Activated CD8-positive, alpha-beta memory T cell treated with anti-CD3 and anti-CD28 coated beads for 24 hours (primary cell): ENCODE measurements at regions not wholly inside any gene's neighbourhood (a gene's known extent, or its start where the extent isn't known, plus 50 kb on each side); places are given as distances from the start of the nearest gene placed in this dataset.
A peak's percentile ranks its signal among the peaks of the same experiment; 100 is the strongest.
"Not testable (repeated sequence)": the region's sequence is repeated elsewhere in the genome, so short reads cannot be mapped to it uniquely, and the experiment has no call there.

Source experiments
- DNase-seq: peaks from one replicate; pipeline ENCODE4 v3.0.0-alpha.2; 2020

DNA sequence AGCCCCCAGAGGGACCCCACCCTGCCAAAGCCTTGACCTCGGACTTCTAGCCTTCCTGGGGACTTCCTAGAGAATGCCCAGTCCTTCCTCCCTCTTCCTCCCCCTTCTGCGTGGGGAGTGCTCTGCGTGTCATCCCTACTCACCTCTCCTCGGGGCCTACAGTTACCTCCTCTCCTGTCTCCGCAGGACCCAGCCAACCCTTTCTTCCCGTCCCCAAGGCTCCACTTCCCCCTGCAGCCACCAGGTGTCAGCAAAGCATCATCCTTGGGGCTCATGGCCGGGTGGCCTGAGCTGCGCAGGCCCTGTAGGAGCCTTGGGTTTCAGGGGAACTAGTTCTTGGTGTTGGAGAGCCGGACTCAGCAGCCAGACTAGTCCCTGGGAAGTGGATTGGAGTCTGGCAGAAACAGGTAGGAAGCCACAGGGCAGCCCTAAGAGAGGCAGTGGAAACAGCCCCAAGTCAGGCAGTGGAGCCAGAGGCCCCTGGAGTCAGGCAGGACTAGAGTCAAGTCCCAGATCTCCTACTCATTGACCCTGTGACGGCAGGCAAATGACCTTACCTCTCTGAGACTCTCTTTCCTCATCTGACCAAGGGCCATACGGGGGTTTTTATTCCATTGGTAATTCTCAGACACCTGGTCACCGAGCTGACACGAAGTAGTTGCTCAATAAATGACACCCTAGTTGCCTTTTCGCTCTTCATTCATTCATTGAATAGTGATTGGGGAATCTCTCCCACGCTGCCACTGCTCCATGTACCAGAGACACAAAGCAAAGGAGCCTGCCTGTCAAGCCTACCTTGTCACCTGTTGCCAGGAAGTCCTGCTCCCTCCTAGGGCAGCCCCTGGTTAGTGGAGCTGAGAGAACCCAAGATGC lies 101.8 kb upstream of the GRK3 start:
- DNase-seq = peak; percentile 93

DNA sequence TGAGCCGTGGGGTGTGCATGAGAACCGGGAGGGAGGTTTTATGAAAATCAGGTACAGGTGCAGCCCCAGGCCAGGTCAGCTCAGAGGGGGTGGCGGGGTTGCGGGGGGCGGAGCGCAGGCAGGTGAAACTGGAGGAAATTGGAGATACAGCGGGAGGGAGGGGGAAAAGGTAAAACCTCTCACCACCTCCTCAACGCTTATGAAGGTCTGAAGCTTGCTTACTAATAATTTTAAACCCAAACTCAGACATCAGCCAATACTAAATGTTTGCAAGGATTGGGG lies 101.2 kb upstream of the GRK3 start:
- DNase-seq = not testable (repeated sequence)

DNA sequence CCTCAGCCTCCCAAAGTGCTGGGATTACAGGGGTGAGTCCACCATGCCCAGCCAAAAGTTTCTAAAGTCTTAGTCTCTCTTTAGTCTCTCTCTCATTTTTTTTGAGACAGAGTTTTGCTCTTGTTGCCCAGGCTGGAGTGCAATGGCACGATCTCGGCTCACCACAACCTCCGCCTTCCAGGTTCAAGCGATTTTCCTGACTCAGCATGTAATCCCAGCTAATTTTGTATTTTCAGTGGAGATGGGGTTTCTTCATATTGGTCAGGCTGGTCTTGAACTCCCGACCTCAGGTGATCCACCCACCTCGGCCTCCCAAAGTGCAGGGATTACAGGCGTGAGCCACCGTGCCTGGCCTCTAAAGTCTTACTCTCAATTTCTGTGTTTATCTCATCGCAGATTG lies 100.1 kb upstream of the GRK3 start:
- not testable (repeated sequence) for DNase-seq

DNA sequence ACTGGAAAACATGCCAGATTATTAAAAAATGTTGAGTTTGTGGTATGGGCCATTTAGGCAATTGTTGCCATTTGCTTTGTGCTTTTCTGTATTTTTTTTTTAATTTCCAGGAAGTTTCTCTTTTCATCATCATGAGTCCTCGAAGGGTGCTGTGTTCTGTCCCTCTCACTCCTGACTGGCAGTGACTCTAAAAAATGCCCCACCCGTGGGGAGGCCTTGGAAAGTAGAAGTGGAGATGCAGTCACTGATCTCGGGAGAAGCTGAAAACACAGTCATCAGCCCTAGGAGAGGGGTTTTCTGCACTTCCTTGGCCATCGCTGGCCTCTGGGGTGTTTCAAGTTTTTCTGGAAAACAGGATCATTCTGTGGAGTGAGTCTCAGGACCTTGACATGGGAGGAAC lies 98.5 kb upstream of the GRK3 start:
- DNase-seq = no peak

- no peak for DNase-seq
Observed at GRCh38 chr22:25472382-25472781, 92.1 kb upstream of the GRK3 start.

DNA sequence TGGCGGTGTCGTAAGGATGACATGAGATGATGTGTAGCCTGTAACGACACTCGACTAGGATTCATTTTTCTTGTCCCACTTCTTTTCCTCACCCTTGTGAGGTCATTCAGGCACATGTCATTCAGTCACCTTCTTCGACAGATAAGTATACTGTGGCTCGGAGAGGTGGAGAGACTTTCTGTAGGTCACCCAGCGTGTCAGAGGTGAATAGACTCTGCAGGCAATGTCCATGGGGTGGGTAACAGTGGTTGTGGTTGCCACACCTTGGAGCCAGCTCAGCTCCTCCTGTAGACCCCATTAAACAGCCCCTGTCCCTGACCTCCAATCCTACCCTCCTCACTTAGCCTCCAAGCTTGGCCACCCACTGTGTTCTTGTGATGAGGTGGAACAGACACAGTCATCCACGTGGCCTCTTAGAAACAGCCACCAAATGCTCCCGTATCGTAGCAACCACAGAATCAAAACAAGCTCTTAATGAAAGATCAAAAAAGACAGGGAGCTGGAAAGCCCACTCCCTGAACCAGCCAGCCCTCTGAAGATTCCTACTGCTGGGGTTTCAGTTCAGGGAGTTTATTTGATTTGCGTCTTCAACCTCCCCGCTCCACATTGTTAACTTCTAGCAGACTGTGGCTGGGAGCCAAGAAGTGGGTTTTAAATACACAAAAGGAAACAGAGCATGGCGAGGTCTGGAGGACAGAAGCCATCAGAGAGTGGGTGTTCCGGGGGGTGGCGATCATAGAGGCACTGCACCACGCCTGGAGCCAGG lies 89.0 kb upstream of the GRK3 start:
- DNase-seq = no peak

DNA sequence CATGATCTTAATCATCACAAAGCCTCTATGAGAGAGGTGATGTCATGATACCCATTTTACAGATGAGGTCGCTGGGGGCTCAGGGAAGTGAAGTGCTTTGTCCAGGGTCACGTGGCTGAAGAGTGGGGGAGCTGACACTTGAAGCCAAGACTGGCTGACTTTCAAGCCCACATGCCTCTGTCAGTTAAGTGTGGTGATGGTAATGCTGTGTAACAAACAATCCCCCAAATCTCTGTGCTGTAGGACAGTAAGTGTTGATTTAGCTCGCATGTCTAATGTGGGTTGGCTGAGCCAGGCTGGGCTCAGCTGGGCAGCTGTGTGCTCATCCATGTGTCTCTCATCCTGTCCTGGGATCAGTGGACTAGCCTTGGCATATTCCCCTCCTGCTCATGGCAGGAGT lies 87.1 kb upstream of the GRK3 start:
- no peak for DNase-seq

GRCh38 chr22:25478111-25478510 lies 86.4 kb upstream of the GRK3 start:
- no peak for DNase-seq

GRCh38 chr22:25478528-25478927 lies 85.9 kb upstream of the GRK3 start:
- no peak for DNase-seq

DNA sequence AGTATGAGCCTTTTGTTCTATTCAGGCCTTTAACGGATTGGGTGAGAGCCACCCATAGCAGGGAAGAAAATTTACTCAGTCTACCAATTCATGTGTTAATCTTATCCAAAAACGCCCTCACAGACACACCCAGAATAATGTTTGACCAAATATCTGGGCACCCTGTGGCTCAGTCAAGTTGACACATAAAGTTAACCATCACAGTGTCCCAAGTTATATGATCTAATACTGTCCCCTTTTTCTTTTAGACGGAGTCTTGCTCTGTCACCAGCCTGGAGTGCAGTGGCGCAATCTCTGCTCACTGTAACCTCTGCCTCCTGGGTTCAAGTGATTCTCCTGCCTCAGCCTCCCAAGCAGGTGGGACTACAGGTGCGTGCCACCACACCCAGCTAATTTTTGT lies 83.6 kb upstream of the GRK3 start:
- DNase-seq = not testable (repeated sequence)

- DNase-seq = no peak
Observed at GRCh38 chr22:25482091-25482760, 82.2 kb upstream of the GRK3 start.

GRCh38 chr22:25482868-25483639 lies 81.4 kb upstream of the GRK3 start:
- no peak for DNase-seq

DNA sequence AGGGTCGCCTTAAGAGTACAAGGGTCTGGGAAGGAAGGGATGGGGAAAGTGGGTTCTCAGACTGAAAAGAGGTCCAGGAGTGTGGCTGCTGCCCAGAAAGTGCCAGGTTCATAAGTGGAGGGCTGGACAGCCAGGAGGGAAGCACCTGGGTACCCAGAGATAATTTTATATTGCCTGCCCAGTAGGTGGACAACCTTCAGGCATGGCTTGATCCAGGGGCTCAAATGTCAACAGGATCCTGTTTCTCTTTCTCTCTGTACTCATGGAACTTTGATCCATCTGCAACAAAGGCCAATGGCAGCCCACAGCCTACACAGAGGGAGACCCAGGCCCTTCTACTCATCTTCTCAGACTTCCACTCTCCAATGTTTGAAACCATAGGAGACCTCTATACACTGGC lies 80.5 kb upstream of the GRK3 start:
- no peak for DNase-seq

GRCh38 chr22:25484521-25485315 lies 79.8 kb upstream of the GRK3 start:
- DNase-seq = no peak

DNA sequence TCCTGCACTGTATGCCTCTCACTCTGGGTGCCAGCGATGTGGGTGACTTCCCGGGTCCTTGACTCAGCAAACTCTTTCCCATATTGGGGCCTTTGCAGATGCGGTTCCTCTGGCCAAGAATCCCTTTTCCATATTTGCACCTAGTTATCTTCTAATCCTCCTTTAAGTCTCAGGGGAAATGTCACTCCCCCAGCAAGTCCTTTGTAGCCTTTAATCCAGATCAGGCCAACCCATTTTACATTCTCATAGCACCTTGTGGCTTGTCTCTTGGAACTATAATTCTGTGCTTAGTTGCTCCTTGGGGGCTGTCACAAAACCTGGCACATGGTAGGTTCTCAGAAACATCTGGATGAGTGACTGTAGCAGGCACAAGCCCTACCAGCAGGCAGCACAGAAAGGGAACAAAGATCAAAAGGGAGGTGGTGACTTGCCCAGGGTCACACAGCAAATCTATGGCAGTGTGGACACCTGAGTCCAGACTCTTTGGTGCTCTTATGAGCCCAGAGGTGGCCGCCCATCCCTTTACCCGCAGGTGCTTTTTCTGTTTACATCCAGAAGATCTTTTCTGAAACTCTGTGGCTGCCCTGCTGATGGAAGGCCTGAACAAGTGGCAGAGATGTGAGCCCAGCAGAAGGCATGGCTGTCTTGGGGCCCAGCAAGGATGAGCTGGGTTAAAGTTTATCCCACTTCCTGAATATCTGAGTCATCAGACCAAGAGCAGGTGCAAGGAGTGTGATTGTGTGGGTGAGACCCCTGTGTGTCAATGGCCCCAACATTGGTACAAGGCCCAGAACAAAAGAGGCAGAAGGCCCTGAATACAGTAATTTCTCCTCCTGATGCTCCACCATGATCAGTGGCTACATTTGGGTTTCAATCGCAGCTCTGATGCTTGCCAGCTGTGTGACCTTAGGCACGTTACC lies 78.6 kb upstream of the GRK3 start:
- no peak for DNase-seq

DNA sequence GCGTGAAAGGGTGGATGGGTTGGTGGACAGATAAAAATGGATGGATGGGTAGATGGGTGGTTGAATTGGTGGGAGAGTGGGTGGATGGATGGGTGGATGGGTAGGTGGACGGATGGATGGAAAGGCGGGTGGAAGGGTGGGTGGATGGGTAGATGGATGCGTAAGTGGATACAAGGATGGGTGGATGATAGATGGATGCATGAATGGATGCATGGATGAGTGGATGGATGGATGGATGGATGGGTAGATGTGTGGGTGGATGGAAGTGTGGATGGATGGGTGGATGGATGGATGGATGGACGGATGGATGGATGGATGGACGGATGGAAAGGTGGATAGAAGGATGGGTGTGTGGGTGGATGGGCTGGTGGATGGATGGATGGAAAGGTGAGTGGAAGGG lies 77.0 kb upstream of the GRK3 start:
- no peak for DNase-seq

DNA sequence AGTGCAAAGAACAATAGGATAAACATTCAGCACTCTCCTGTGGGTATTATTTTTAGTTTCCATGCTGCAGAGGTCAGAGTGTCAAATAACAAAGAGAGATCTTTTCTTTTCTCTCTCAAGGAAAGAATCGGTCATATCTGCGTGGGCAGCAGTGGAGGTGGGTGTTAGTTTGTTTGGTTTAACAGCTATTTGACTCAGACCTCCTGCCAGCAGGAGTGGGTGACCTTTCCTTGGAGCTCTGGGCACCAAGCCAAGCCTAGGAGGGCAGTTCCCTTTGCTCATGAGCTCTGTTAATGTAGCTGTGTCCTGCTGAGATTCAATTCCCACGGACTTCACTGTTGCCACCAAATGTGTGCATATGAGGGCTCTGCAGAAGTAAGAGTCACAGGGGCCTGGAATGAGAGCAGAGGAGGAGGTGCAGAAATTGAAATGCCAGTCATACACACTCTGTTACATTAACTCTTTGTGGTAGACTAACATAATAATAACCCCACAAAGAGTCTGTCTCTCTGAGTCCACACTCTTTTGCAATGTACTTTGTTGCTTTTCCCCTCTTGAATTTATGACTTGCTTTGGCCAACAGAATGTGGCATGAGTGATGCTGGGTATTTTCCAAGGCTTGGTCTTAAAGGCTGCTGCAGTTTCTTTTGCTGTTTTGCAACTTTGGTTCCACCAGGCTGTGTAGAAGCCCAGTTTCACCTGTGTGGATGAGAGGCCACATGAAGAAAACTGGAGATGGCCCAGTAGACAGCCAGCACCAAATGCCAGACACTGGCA lies 76.0 kb upstream of the GRK3 start:
- peak; percentile 76 for DNase-seq

DNA sequence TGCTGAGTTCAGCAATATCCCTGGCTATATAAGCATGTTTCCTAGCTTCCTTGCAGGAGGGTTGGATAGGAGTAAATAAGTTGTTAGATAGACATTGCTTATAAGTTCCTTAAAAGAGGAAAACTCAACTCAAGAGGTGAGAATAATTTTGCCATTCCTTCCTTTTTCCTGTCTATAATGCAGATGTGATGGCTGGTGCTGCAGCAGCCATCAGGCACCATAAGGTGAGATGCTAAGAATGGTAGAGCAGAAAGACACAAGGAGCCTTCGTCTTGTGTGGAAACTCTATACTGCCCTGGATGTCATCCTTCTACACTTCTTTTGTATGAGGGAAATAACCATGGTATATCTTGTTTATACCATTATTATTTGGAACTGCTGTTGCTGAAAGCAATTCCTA lies 74.5 kb upstream of the GRK3 start:
- no peak for DNase-seq

DNA sequence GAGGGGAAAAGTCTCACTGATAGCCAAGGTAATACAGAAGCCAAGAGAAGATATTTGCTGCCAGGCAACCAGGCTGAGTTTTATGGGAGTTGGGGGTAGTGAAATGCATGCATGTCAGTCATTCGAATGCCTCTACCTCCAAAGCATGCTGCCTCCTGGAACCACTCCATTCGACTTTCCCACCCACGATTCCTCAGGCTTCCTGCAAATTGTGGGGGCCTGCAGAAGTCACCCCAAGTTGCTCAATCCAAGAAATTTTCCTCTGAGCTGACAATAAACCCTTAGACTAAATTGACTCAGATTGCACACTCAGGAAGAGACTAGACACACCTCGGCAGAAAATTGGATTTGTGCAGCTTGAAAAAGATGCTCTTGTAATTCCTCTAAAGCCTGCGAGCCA lies 73.6 kb upstream of the GRK3 start:
- no peak for DNase-seq

GRCh38 chr22:25492162-25492561 lies 72.3 kb upstream of the GRK3 start:
- DNase-seq = no peak
